Right ventricle myocardium inferior (tissue), 1 donor: ENCODE measurements at regions not wholly inside any gene's neighbourhood (a gene's known extent, or its start where the extent isn't known, plus 50 kb on each side); places are given as distances from the start of the nearest gene placed in this dataset.
"Not testable (repeated sequence)": the region's sequence is repeated elsewhere in the genome, so short reads cannot be mapped to it uniquely, and the experiment has no call there.

Experiments
- ATAC-seq: fragments of 200-7000 bp; cut with Tn5 transposase; one replicate; pipeline ENCODE4 v1.9.1; 2020; ENCODE audit warnings: mild to moderate bottlenecking, moderate library complexity
- DNase-seq: peaks from one replicate; pipeline ENCODE4 v3.0.0; 2021; ENCODE audit errors: missing footprints
- intact Hi-C: fragments of 100-400 bp; cut with DNase I; formaldehyde crosslinking; loops from one replicate; pipeline ENCODE4 v1.11.0; 2022
- donor health status: DM: no; HTN: yes; CAD: no; lungs with severe emphysema.

DNA sequence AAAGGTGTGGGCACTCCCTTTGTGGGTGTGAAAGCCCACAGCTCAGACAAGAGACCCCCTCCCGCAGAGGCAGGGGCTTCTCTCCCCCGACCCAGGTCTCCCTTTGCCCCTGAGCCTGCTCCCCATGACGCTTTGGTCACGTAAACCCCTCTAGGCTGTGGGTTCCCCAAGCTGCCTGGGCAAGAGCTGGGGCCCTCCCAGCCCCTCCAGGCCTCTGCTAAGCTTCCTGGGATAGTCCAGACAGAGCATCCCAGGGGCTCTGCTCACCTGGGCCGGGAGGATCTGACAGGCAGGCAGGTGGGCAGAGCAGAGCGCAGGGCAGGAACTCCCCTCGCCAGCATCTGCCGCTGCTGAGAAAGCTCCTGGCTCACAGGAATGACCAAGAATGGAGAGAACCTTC, 177.3 kb downstream of the BANP start:
- no peak for DNase-seq
- intact Hi-C loops: no loop called here
- ATAC-seq: no peak

GRCh38 chr16:88129133-88129532, 177.9 kb downstream of the BANP start:
- ATAC-seq, intact Hi-C loops, DNase-seq: not testable (repeated sequence)

GRCh38 chr16:88130016-88130415, 178.8 kb downstream of the BANP start:
- DNase-seq: no peak
- no peak for ATAC-seq
- intact Hi-C loops: no loop called here

GRCh38 chr16:88130681-88131080, 179.4 kb downstream of the BANP start:
- ATAC-seq (no peak), DNase-seq (no peak)
- intact Hi-C loops: no loop called here

DNA sequence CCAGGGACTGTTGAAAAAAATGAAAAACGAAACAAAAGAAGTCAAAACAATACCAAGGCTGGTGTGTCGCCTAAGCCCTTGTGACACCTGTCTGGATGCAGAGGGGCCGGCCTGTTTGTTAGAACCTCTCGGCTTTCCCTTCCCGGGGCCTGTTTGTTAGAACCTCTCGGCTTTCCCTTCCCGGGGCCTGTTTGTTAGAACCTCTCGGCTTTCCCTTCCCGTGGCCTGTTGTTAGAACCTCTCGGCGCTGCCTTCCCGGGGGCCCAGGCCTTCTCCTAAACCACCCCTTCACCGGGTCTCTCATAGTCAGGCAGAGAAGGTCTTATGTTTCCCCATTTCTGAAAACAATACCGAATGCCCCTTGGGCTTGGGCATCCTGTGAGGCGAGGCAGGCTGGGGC, 180.0 kb downstream of the BANP start:
- intact Hi-C loops: no loop called here
- DNase-seq: no peak
- ATAC-seq: no peak

DNA sequence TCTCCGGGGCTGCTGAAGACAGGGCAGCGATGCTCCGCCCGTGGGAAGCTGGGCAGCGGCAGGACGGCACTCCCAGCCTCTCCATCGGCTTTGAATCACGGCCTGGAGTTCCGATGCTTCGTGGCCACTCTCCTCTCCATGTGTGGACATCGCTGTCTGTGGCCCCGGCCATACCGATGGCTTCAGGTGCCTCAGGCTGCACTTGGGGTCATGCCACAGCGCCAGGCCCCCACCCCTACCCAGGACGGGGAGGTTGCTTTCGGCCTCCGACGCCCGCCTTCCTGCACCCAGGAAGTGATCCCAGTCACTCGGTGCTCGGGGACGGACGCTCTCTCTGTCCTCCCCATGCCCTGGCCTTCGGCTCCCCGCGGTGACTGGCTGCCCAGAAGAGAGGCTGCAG, 180.7 kb downstream of the BANP start:
- ATAC-seq (no peak), DNase-seq (no peak)
- intact Hi-C loops: no loop called here

DNA sequence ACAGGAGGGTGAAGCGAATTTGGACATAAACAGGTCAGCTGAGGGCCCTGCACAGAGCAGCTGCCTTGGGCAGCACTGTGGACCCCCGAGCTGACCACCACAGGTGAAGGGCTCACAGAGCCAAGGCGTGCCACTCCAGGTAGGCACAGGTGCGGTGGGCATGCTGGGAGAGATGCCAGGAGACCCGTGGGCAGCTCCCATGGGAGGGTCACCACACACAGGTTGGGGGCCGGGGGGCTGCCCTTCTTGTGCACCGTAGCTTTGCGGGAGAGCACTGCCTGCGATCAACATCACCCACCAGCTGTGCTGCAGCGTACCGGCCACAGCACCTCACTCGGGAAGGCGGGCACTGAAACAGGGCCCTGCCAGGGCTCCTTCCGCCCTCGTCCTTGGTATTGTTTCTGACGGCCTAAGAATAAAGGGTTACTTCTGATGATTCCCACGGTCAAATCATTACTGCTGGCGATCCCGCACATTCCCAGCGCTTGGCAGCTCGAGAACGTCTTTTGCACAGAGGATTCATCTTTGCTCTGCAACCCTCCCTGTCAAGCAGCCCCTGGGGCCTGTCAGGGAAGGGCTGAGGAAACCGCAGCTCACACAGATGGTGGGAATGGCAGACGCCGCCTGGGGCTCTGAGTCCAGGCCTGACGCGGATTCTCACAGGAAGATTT, 181.7 kb downstream of the BANP start:
- intact Hi-C loops: no loop called here
- DNase-seq (no peak), ATAC-seq (no peak)

GRCh38 chr16:88133507-88133843, 182.2 kb downstream of the BANP start:
- no peak for ATAC-seq
- no peak for DNase-seq
- intact Hi-C loops: no loop called here

DNA sequence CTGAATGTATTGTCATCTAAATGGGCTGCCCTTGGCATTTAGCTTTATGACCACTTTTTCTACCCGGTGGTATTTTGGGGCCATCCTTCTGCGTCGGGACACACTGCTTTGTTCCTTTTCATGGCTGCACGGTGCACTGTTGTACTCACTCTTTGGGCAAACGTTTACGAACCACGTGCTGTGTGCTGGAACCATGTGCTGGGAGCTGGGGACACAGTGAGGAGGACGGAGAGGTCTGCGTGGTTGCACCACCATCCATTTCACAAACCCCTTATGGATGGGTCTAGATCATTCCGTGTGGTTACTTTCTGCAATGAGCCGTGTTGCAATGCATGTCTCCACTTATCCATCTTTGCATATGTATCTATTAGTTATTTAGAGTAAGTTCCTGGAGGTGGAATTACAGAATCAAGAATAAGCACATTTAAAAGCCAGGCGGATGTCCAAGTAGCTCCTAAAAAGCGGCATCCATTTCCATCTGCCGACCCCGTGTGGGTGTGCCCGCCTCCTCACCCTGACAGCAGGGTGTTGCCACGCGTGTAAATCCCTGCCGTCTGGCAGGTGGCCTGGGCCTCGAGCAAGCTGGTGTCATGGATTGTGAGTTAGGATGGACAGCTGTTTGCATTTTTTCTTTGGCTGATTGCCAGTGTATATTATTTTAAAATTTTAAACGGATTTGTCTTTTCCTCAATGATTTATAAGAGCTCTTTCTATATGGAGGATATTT, 183.1 kb downstream of the BANP start:
- ATAC-seq, intact Hi-C loops, DNase-seq: not testable (repeated sequence)

DNA sequence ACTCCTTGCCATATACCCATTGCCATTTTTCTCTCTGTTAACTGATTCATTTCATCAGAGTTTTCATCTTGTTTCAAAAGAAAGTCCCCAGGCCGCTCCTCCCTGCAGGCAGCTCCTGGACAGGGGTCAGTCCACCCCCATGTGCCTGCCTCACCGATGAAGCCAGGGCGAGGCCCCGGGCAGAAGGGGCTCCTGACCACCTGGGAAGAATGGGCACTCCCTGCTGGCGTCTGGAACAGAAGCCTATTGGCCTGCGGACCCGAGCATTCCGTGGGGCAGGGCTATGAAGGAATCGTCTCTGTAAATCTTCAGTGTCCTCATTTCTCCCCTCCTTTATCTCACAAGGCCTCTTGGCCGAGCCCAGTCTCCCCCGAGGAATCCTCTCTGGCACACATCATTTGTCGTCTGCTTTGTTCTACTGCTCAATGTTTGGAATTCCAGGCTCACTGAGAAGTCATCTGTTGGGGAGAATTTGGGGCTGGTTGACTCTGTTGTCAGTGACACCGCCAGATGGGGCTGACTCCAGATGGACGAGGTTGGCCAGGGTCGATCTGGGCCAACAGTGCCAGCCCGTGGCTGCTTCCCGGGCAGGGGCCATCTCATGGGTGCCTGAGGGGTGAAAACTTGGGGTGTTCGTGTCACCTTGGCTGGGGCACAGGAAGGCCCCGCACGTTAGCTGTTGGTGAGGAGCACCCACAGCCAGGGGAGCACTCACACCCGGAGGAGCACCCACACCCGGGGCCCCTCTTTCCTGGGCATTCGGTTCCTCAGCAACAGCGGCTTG, 183.9 kb downstream of the BANP start:
- intact Hi-C loops, DNase-seq: not testable (repeated sequence)
- peak; percentile 60 for ATAC-seq

DNA sequence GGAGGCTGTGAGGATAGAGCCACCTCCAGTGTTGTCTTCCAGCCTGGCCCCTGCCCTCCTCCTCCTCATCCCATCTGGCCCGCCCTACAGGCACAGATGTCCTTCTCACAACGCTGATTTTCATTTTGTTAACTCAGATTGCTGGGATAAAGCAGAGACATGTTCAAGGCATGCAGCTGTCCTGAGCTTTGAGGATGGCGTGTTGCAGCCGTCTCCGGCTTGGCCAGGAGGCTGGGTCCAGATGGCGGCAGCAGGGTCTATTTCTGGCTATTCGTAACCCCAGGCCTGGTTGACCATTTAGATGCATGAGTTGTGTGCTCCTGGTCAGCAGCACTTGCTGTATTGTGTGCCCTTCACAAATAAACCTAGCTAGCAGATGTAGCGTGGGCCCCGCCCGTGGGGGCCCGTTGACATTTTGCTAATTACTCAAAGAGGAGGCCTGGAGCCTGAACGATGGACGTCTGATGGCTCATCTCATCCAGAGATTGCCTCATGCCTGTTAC, 185.0 kb downstream of the BANP start:
- peak; percentile 15 for ATAC-seq
- DNase-seq, intact Hi-C loops: not testable (repeated sequence)

DNA sequence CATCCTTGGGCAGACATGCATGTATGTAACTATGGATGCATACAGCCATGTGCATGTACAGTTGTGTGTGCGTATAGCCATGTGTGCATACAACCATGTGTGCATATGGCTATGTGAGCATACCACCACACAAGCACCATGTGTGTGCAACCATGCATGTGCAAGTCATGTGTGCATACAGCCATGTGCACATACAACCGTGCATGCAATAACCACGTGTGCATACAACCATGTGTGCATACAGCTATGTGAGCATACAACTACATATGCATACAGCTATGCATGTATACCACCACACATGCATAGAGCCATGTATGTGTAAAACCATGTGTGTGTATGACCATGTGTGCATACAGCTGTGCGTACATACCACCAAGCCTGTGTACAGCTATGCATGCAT, 185.7 kb downstream of the BANP start:
- intact Hi-C loops, ATAC-seq, DNase-seq: not testable (repeated sequence)

DNA sequence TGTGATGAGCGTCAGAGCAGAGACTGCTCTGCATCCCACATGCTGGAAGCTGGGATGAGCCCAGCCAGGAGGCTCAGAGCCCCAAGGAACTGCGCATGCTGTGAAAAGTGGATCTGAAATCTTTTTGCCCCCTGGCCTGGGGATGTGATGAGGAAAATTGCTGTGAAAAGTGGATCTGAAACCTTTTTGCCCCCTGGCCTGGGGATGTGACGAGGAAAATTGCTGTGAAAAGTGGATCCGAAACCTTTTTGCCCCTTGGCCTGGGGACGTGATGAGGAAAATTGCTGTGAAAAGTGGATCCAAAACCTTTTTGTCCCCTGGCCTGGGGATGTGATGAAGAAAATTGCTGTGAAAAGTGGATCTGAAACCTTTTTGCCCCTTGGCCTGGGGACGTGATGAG, 187.9 kb downstream of the BANP start:
- intact Hi-C loops, ATAC-seq: not testable (repeated sequence)

GRCh38 chr16:88140195-88140594, 189.0 kb downstream of the BANP start:
- ATAC-seq, DNase-seq, intact Hi-C loops: not testable (repeated sequence)

More for the DNA sequence above, 187.9 kb downstream of the BANP start:
- DNase-seq: not testable (repeated sequence)

- intact Hi-C loops: no loop called here
- ATAC-seq (no peak), DNase-seq (no peak)
These were observed 190.3 kb downstream of the BANP start for GRCh38 chr16:88141580-88141979.

GRCh38 chr16:88142056-88142935, 191.1 kb downstream of the BANP start:
- intact Hi-C loops, DNase-seq, ATAC-seq: not testable (repeated sequence)

- ATAC-seq: peak; percentile 82
- intact Hi-C loops: not testable (repeated sequence)
These were observed 192.1 kb downstream of the BANP start for GRCh38 chr16:88143122-88144027.

More at GRCh38 chr16:88143122-88144027, 192.1 kb downstream of the BANP start:
- DNase-seq: not testable (repeated sequence)
